ENCODE measurements at regions not wholly inside any gene's neighbourhood (a gene's known extent, or its start where the extent isn't known, plus 50 kb on each side); places are given as distances from the start of the nearest gene placed in this dataset.

GRCh38 chr20:39554341-39554740 is 592.2 kb downstream of the DHX35 start:
- TF ChIP-seq CTCF (conservative IDR thresholded peaks at IDR 0.05; ENCODE audit: low read depth in 2 of 2): no peak
- no peak for TF ChIP-seq ZNF331 (CRISPR knock-in tag; IDR thresholded peaks at IDR 0.05; ENCODE audit: low read depth)
- no peak for TF ChIP-seq ETS1 (IDR thresholded peaks at IDR 0.05)
- TF ChIP-seq STAT1 (IDR thresholded peaks at IDR 0.05; ENCODE audit: unreplicated experiment): no peak
- no peak for TF ChIP-seq REST (IDR thresholded peaks at IDR 0.05; ENCODE audit: unreplicated experiment)
- no peak for TF ChIP-seq NANOG (IDR thresholded peaks at IDR 0.05; ENCODE audit: borderline replicate concordance)
- TF ChIP-seq JUNB (IDR thresholded peaks at IDR 0.05; ENCODE audit: unreplicated experiment): no peak
- TF ChIP-seq EZH2phosphoT487 (IDR thresholded peaks at IDR 0.05; ENCODE audit: unreplicated experiment): no peak
- TF ChIP-seq CREB1 (CRISPR knock-in tag; IDR thresholded peaks at IDR 0.05; ENCODE audit: low read depth): no peak
- no peak for TF ChIP-seq POLR2AphosphoS5 (IDR thresholded peaks at IDR 0.05; ENCODE audit: low read depth)
- no peak for TF ChIP-seq ZNF462 (CRISPR knock-in tag; IDR thresholded peaks at IDR 0.05)
- TF ChIP-seq EZH2 (IDR thresholded peaks at IDR 0.05; ENCODE audit: low read depth, unreplicated experiment): no peak
- no peak for TF ChIP-seq ZNF114 (CRISPR knock-in tag; IDR thresholded peaks at IDR 0.05)

More at GRCh38 chr20:39554341-39554740, 592.2 kb downstream of the DHX35 start:
- no peak overlapping the region for H3K27ac ChIP-seq (ENCODE audit: low read depth)
- no peaks in the 10 kb centered on the region for H3K4me1 ChIP-seq (ENCODE audit: insufficient read depth)
- Mint-ChIP-seq H3K27me3 (ENCODE audit: insufficient read depth, low read depth, poor library complexity) (no peaks in the 10 kb centered on the region), H3K4me1 (no peaks in the 10 kb centered on the region), H3K36me3 (ENCODE audit: low read depth) (no peaks in the 10 kb centered on the region), H3K4me3 (no peak overlapping the region), H3K27ac (no peak overlapping the region), H3K9me3 (no peaks in the 10 kb centered on the region)
- no peaks in the 10 kb centered on the region for H3F3A ChIP-seq (replicated peaks; ENCODE audit: low read depth)
- DNase-seq (ENCODE audit: low spot score): no peak
- H3K4me3 ChIP-seq: no peak overlapping the region
- H2AFZ ChIP-seq: no peak overlapping the region
- no peaks in the 10 kb centered on the region for H3K79me2 ChIP-seq (replicated peaks; ENCODE audit: insufficient read depth)
- H4K20me1 ChIP-seq (replicated peaks; ENCODE audit: insufficient read depth): no peaks in the 10 kb centered on the region
- H3K4me2 ChIP-seq: no peak overlapping the region
- no peaks in the 10 kb centered on the region for H3K36me3 ChIP-seq (ENCODE audit: insufficient read depth)
- no peak for ATAC-seq
- no peaks in the 10 kb centered on the region for H3K27me3 ChIP-seq (ENCODE audit: insufficient read depth)
- H3K9me2 ChIP-seq (ENCODE audit: insufficient read depth): no peaks in the 10 kb centered on the region
